Adrenal gland (tissue), 5 donors: ENCODE measurements at regions not wholly inside any gene's neighbourhood (a gene's known extent, or its start where the extent isn't known, plus 50 kb on each side); places are given as distances from the start of the nearest gene placed in this dataset.

Source experiments
- CTCF ChIP-seq, 6 experiments: fragments of 450-650 bp in 4 of 6; fragments of 200-600 bp in 2 of 6; sonication (generic) in 1 of 6; IDR thresholded peaks; 1 replicate in 5 of 6; 2 replicates in 1 of 6; pipeline versions ENCODE4 v1.5.1 to v1.8.0; 2016 to 2021; ENCODE audit warnings: antibody characterized with exemption in 6 of 6, mild to moderate bottlenecking in 2 of 6, moderate library complexity in 1 of 6
- POLR2A ChIP-seq, 2 donors: fragments of 450-650 bp; IDR thresholded peaks; one replicate each; pipeline ENCODE4 v1.6.1; 2017; ENCODE audit warnings: antibody characterized with exemption in 2 of 2, mild to moderate bottlenecking in 2 of 2, moderate library complexity in 1 of 2
- donor health status: DM: no; HTN: no; CAD: no.

GRCh38 chr4:41433361-41433760 lies 104.6 kb upstream of the LIMCH1 start:
- TF ChIP-seq CTCF (IDR thresholded peaks at IDR 0.05) (no peak), POLR2A (IDR thresholded peaks at IDR 0.05) (no peak)
